Kidney (tissue), 13 donors: ENCODE measurements at regions not wholly inside any gene's neighbourhood (a gene's known extent, or its start where the extent isn't known, plus 50 kb on each side); places are given as distances from the start of the nearest gene placed in this dataset.

Experiments
- DNase-seq, 5 donors: peaks; one replicate each; pipeline ENCODE4 v3.0.0-alpha.2; 2013 to 2020
- FAIRE-seq: peaks from 2 replicates; lab custom pipeline; 2012; peaks lifted over from hg19 to GRCh38; lab: Jason Lieb, UNC
- H3K27ac ChIP-seq, 2 donors: one replicate each; pipeline ENCODE4 v1.7.0; 2013; ENCODE audit warnings: low read depth in 2 of 2, low read length in 2 of 2, inconsistent platforms in 1 of 2
- H3K27me3 ChIP-seq: one replicate; pipeline ENCODE4 v1.7.1; 2013; ENCODE audit warnings: low read length, inconsistent platforms; ENCODE audit not compliant: control insufficient read depth, insufficient read depth
- H3K36me3 ChIP-seq, 3 donors: one replicate each; pipeline versions ENCODE4 v1.7.0 to v1.7.1; 2013; ENCODE audit warnings: low read length in 3 of 3, control low read depth in 1 of 3, inconsistent platforms in 1 of 3; ENCODE audit not compliant: insufficient read depth in 3 of 3, control insufficient read depth in 2 of 3
- H3K4me1 ChIP-seq, 3 donors: one replicate each; pipeline versions ENCODE4 v1.7.0 to v1.7.1; 2013; ENCODE audit warnings: low read length in 3 of 3, inconsistent platforms in 1 of 3, low read depth in 1 of 3; ENCODE audit not compliant: control insufficient read depth in 2 of 3, insufficient read depth in 2 of 3
- H3K4me3 ChIP-seq, 3 donors: one replicate each; pipeline versions ENCODE4 v1.7.0 to v1.8.1; 2013; ENCODE audit warnings: low read length in 3 of 3, control low read depth in 1 of 3, inconsistent platforms in 1 of 3
- H3K9ac ChIP-seq, 3 donors: one replicate each; pipeline versions ENCODE4 v1.7.0 to v1.7.1; 2013; ENCODE audit warnings: low read length in 3 of 3, control low read depth in 1 of 3, inconsistent platforms in 1 of 3
- H3K9me3 ChIP-seq, 3 donors: one replicate each; pipeline versions ENCODE4 v1.7.0 to v1.7.1; 2013; ENCODE audit warnings: low read length in 3 of 3, control low read depth in 1 of 3, inconsistent platforms in 1 of 3; ENCODE audit not compliant: control insufficient read depth in 2 of 3, insufficient read depth in 1 of 3
- intact Hi-C: fragments of 100-400 bp; cut with DNase I; formaldehyde crosslinking; loops from one replicate; pipeline ENCODE4 v1.11.1; 2022
- TF ChIP-seq, protein P1 (sequence below): IDR thresholded peaks from 3 replicates; pipeline ENCODE4 v1.5.1; 2012; ENCODE audit warnings: mild to moderate bottlenecking, moderate library complexity, borderline replicate concordance; ENCODE audit not compliant: insufficient read depth; ENCODE audit errors: extremely low read depth
- donor health status: control.
- donor health status: control.
- donor health status: control.
- donor health status: control.
- donor health status: control.
- donor health status: DM: yes; HTN: yes; CAD: no.
- donor health status: Normal renal cell carcinoma (clear cell type).

GRCh38 chr2:177317857-177318256 lies 53.3 kb upstream of the NFE2L2 start:
- DNase-seq (no peak), FAIRE-seq (no peak)
- H3K27me3 ChIP-seq: no peaks in the 10 kb centered on the region
- H3K4me1 ChIP-seq: peaks cover 0 to 11% (median 7%) of the 10 kb centered on the region in 3 donors
- intact Hi-C loops: no loop called here
- no peak overlapping the region for H3K4me3 ChIP-seq
- TF ChIP-seq, protein P1, sequence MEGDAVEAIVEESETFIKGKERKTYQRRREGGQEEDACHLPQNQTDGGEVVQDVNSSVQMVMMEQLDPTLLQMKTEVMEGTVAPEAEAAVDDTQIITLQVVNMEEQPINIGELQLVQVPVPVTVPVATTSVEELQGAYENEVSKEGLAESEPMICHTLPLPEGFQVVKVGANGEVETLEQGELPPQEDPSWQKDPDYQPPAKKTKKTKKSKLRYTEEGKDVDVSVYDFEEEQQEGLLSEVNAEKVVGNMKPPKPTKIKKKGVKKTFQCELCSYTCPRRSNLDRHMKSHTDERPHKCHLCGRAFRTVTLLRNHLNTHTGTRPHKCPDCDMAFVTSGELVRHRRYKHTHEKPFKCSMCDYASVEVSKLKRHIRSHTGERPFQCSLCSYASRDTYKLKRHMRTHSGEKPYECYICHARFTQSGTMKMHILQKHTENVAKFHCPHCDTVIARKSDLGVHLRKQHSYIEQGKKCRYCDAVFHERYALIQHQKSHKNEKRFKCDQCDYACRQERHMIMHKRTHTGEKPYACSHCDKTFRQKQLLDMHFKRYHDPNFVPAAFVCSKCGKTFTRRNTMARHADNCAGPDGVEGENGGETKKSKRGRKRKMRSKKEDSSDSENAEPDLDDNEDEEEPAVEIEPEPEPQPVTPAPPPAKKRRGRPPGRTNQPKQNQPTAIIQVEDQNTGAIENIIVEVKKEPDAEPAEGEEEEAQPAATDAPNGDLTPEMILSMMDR: no peak
- no peak overlapping the region for H3K9ac ChIP-seq
- H3K36me3 ChIP-seq: no peaks in the 10 kb centered on the region
- no peaks in the 10 kb centered on the region for H3K9me3 ChIP-seq
- no peak overlapping the region for H3K27ac ChIP-seq

DNA sequence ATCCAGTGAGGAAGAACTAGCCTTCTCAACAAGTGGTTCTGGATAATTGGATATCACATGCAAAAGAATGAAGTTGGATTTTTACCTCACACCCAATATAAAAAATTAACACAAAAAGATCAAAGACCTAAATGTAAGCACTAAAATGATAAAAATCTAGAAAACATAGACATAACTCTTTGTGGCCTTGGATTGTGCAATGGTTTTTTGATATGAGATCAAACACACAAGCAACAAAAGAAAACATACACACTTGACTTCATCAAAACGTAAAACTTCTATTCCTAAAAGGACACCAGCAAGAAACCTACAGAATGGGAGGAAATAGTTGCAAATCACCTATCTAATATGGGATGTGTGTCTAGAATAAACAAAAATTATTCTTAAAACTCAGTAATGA lies 54.1 kb upstream of the NFE2L2 start:
- Histone ChIP-seq H3K9me3 (no peaks in the 10 kb centered on the region), H3K27me3 (no peaks in the 10 kb centered on the region), H3K4me1 (peaks cover 2 to 11% (median 7%) of the 10 kb centered on the region in 3 donors), H3K27ac (no peak overlapping the region), H3K36me3 (no peaks in the 10 kb centered on the region), H3K4me3 (no peak overlapping the region), H3K9ac (no peak overlapping the region)
- intact Hi-C loops: no loop called here
- TF ChIP-seq, protein P1: no peak
- DNase-seq (no peak), FAIRE-seq (no peak)

DNA sequence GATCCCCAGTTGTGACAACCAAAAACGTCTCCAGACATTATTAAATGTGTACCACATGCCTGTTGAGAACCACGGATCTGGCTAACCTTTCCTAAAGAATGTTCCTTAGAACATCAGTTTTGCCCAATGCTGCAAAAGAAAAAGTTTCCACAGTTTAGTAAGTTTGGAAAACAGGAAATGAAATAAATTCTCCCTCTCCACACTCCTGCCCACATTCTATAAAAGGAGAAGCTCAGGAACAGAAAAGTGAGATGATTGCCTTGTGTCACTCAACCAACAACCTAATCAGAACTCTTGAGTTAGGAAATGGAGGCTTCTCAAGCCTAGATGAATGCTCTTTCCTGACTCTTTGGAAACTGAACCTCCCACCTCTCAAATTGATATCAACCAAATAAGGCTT lies 56.1 kb upstream of the NFE2L2 start:
- no peak for FAIRE-seq
- intact Hi-C loops: no loop called here
- Histone ChIP-seq H3K9me3 (no peaks in the 10 kb centered on the region), H3K27ac (no peak overlapping the region), H3K4me1 (peaks cover 2 to 19% (median 12%) of the 10 kb centered on the region in 3 donors), H3K9ac (no peak overlapping the region), H3K4me3 (no peak overlapping the region), H3K36me3 (no peaks in the 10 kb centered on the region), H3K27me3 (no peaks in the 10 kb centered on the region)
- TF ChIP-seq, protein P1: no peak
- DNase-seq: no peak

DNA sequence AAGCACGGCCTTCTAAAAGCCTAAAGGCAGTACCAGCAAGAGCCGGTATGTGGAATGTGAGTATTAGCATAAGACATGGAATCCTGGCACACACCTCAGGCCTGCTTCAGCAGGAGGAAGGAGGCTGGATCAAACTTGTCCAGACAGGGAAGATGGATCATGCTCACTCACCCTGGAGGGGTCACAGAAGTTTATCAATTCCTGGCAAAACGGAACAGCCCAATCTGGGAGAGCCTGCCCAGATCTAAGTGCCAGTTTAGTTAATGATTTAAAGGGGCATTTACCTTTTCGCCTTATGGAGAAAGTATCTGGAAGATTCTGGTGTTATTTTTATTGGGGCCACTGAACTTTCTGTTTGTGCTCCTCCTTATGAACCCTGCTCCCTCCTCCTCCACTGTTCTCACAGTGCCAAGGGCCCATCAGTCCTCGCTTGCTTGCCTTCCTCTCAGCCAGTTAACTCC lies 58.3 kb upstream of the NFE2L2 start:
- intact Hi-C loops: no loop called here
- Histone ChIP-seq H3K27ac (peak overlapping the region; percentile 64 to 90), H3K4me3 (no peak overlapping the region), H3K4me1 (peaks cover 2 to 24% (median 10%) of the 10 kb centered on the region in 3 donors), H3K9me3 (no peaks in the 10 kb centered on the region), H3K36me3 (no peaks in the 10 kb centered on the region), H3K9ac (no peak overlapping the region), H3K27me3 (no peaks in the 10 kb centered on the region)
- DNase-seq (peak in 4 of 5 donors; percentile 29 to 69 (median 45)), FAIRE-seq (no peak)
- TF ChIP-seq, protein P1: no peak
